SJCRH30 (cell line): ENCODE measurements at regions not wholly inside any gene's neighbourhood (a gene's known extent, or its start where the extent isn't known, plus 50 kb on each side); places are given as distances from the start of the nearest gene placed in this dataset.

Experiments used
- DNase-seq, 2 experiments: peaks; one replicate each; pipeline ENCODE4 v3.0.0-alpha.2; 2015 to 2020
- H3K27ac ChIP-seq: fragments of 250-450 bp; sonication (Bioruptor Pico); 2 replicates; pipeline ENCODE4 v1.5.1; 2020; ENCODE audit warnings: mild to moderate bottlenecking, moderate library complexity
- H3K27me3 ChIP-seq: fragments of 250-450 bp; sonication (Bioruptor Pico); 2 replicates; pipeline ENCODE4 v1.5.1; 2020; ENCODE audit warnings: mild to moderate bottlenecking, moderate library complexity
- H3K36me3 ChIP-seq: fragments of 250-450 bp; sonication (Bioruptor Pico); 2 replicates; pipeline ENCODE4 v1.5.1; 2020; ENCODE audit warnings: mild to moderate bottlenecking, moderate library complexity
- H3K4me1 ChIP-seq: fragments of 250-450 bp; sonication (Bioruptor Pico); 2 replicates; pipeline ENCODE4 v1.5.1; 2020; ENCODE audit warnings: mild to moderate bottlenecking, moderate library complexity
- H3K4me3 ChIP-seq: fragments of 250-450 bp; sonication (Bioruptor Pico); 2 replicates; pipeline ENCODE4 v1.5.1; 2020; ENCODE audit warnings: mild to moderate bottlenecking, moderate library complexity
- H3K9me3 ChIP-seq: fragments of 250-450 bp; sonication (Bioruptor Pico); replicated peaks from 2 replicates; pipeline ENCODE4 v1.5.1; 2020; ENCODE audit warnings: mild to moderate bottlenecking, moderate library complexity

GRCh38 chr12:124171231-124171979 lies 123.5 kb upstream of the RFLNA start:
- no peak for DNase-seq
- peaks cover 4% of the 10 kb centered on the region; the same call in 1 of the 2 replicates for H3K9me3 ChIP-seq
- peaks cover 20% of the 10 kb centered on the region for H3K4me1 ChIP-seq
- no peaks in the 10 kb centered on the region for H3K27me3 ChIP-seq
- no peak overlapping the region for H3K4me3 ChIP-seq
- H3K36me3 ChIP-seq = no peaks in the 10 kb centered on the region
- H3K27ac ChIP-seq = peak overlapping the region; percentile 64; the same call in 1 of the 2 replicates

GRCh38 chr12:124172636-124173035 lies 122.3 kb upstream of the RFLNA start:
- DNase-seq = no peak
- H3K27ac ChIP-seq = no peak overlapping the region

GRCh38 chr12:124173692-124174091 lies 121.2 kb upstream of the RFLNA start:
- peaks cover 4% of the 10 kb centered on the region; the same call in 1 of the 2 replicates for H3K9me3 ChIP-seq
- peaks cover 20% of the 10 kb centered on the region for H3K4me1 ChIP-seq
- no peaks in the 10 kb centered on the region for H3K36me3 ChIP-seq
- no peak overlapping the region for H3K27ac ChIP-seq
- no peak for DNase-seq
- H3K4me3 ChIP-seq = no peak overlapping the region
- no peaks in the 10 kb centered on the region for H3K27me3 ChIP-seq

More at GRCh38 chr12:124172636-124173035, 122.3 kb upstream of the RFLNA start:
- H3K4me3 ChIP-seq = no peak overlapping the region
- H3K4me1 ChIP-seq = peaks cover 20% of the 10 kb centered on the region
- no peaks in the 10 kb centered on the region for H3K27me3 ChIP-seq
- H3K9me3 ChIP-seq = peaks cover 4% of the 10 kb centered on the region; the same call in 1 of the 2 replicates
- no peaks in the 10 kb centered on the region for H3K36me3 ChIP-seq

GRCh38 chr12:124174451-124175348 lies 120.2 kb upstream of the RFLNA start:
- Histone ChIP-seq H3K4me1 (peaks cover 20% of the 10 kb centered on the region), H3K27me3 (no peaks in the 10 kb centered on the region), H3K4me3 (no peak overlapping the region), H3K9me3 (no peaks in the 10 kb centered on the region), H3K36me3 (no peaks in the 10 kb centered on the region), H3K27ac (no peak overlapping the region)
- no peak for DNase-seq

GRCh38 chr12:124175704-124176103 lies 119.2 kb upstream of the RFLNA start:
- H3K27ac ChIP-seq = no peak overlapping the region

GRCh38 chr12:124177276-124177950 lies 117.5 kb upstream of the RFLNA start:
- Histone ChIP-seq H3K36me3 (no peaks in the 10 kb centered on the region), H3K4me1 (peaks cover under 1% of the 10 kb centered on the region), H3K27me3 (no peaks in the 10 kb centered on the region), H3K27ac (no peak overlapping the region), H3K4me3 (no peak overlapping the region), H3K9me3 (no peaks in the 10 kb centered on the region)
- no peak for DNase-seq

More at GRCh38 chr12:124175704-124176103, 119.2 kb upstream of the RFLNA start:
- Histone ChIP-seq H3K36me3 (no peaks in the 10 kb centered on the region), H3K4me3 (no peak overlapping the region), H3K27me3 (no peaks in the 10 kb centered on the region), H3K9me3 (no peaks in the 10 kb centered on the region), H3K4me1 (peaks cover 13% of the 10 kb centered on the region)
- no peak for DNase-seq

- Histone ChIP-seq H3K4me1 (no peaks in the 10 kb centered on the region; the same call in 1 of the 2 replicates), H3K4me3 (no peak overlapping the region), H3K27ac (no peak overlapping the region), H3K27me3 (no peaks in the 10 kb centered on the region), H3K36me3 (no peaks in the 10 kb centered on the region), H3K9me3 (no peaks in the 10 kb centered on the region)
- no peak for DNase-seq
Measured at GRCh38 chr12:124177951-124178316, 117.0 kb upstream of the RFLNA start.

- Histone ChIP-seq H3K27ac (no peak overlapping the region), H3K9me3 (no peaks in the 10 kb centered on the region)
Measured at GRCh38 chr12:124179936-124180607, 114.8 kb upstream of the RFLNA start.

GRCh38 chr12:124183172-124183571 lies 111.7 kb upstream of the RFLNA start:
- no peak overlapping the region for H3K4me3 ChIP-seq
- H3K9me3 ChIP-seq = no peaks in the 10 kb centered on the region
- no peak overlapping the region for H3K27ac ChIP-seq
- DNase-seq = no peak
- no peaks in the 10 kb centered on the region for H3K27me3 ChIP-seq
- H3K4me1 ChIP-seq = peaks cover 6% of the 10 kb centered on the region
- H3K36me3 ChIP-seq = no peaks in the 10 kb centered on the region

More at GRCh38 chr12:124179936-124180607, 114.8 kb upstream of the RFLNA start:
- DNase-seq = no peak
- Histone ChIP-seq H3K27me3 (no peaks in the 10 kb centered on the region), H3K36me3 (no peaks in the 10 kb centered on the region), H3K4me1 (no peaks in the 10 kb centered on the region; the same call in 1 of the 2 replicates), H3K4me3 (no peak overlapping the region)

- Histone ChIP-seq H3K27me3 (no peaks in the 10 kb centered on the region), H3K36me3 (no peaks in the 10 kb centered on the region), H3K4me3 (no peak overlapping the region), H3K27ac (no peak overlapping the region), H3K4me1 (peaks cover 17% of the 10 kb centered on the region), H3K9me3 (no peaks in the 10 kb centered on the region)
- no peak for DNase-seq
Measured at GRCh38 chr12:124184456-124184855, 110.4 kb upstream of the RFLNA start.

GRCh38 chr12:124185971-124186686 lies 108.8 kb upstream of the RFLNA start:
- Histone ChIP-seq H3K4me3 (no peak overlapping the region), H3K4me1 (peaks cover 28% of the 10 kb centered on the region), H3K27ac (no peak overlapping the region), H3K36me3 (no peaks in the 10 kb centered on the region), H3K9me3 (no peaks in the 10 kb centered on the region), H3K27me3 (no peaks in the 10 kb centered on the region)
- no peak for DNase-seq

- Histone ChIP-seq H3K9me3 (no peaks in the 10 kb centered on the region), H3K27me3 (no peaks in the 10 kb centered on the region), H3K4me3 (peak overlapping the region; percentile 23), H3K27ac (peak overlapping the region; percentile 71), H3K36me3 (no peaks in the 10 kb centered on the region), H3K4me1 (peaks cover 28% of the 10 kb centered on the region)
- peak in 1 of 2 experiments; percentile 32 for DNase-seq
Measured at GRCh38 chr12:124188084-124188483, 106.8 kb upstream of the RFLNA start.

GRCh38 chr12:124188561-124189405 lies 106.1 kb upstream of the RFLNA start:
- Histone ChIP-seq H3K27ac (peak overlapping the region; percentile 71), H3K36me3 (no peaks in the 10 kb centered on the region), H3K9me3 (no peaks in the 10 kb centered on the region), H3K4me1 (peaks cover 28% of the 10 kb centered on the region), H3K27me3 (no peaks in the 10 kb centered on the region), H3K4me3 (peak overlapping the region; percentile 23)
- DNase-seq = peak; percentile 70 to 78
